Progenitor cell of endocrine pancreas (in vitro differentiated cells): ENCODE measurements at regions not wholly inside any gene's neighbourhood (a gene's known extent, or its start where the extent isn't known, plus 50 kb on each side); places are given as distances from the start of the nearest gene placed in this dataset.

ENCODE experiments used
- DNase-seq: peaks from one replicate; pipeline ENCODE4 v3.0.0; 2021; ENCODE audit warnings: low spot score; ENCODE audit not compliant: unreplicated experiment
- H3K27ac Mint-ChIP-seq: 2 replicates; pipeline ENCODE4 v1.8.0; 2021; ENCODE audit warnings: mild to moderate bottlenecking, moderate library complexity, mixed read lengths
- H3K27me3 Mint-ChIP-seq: 2 replicates; pipeline ENCODE4 v1.8.0; 2021; ENCODE audit warnings: mixed read lengths
- H3K36me3 Mint-ChIP-seq: 2 replicates; pipeline ENCODE4 v1.8.0; 2022; ENCODE audit warnings: mixed read lengths; ENCODE audit not compliant: insufficient read depth
- H3K4me1 Mint-ChIP-seq: 2 replicates; pipeline ENCODE4 v1.8.0; 2021; ENCODE audit warnings: low read depth, mixed read lengths
- H3K4me3 Mint-ChIP-seq: 2 replicates; pipeline ENCODE4 v1.8.0; 2021; ENCODE audit warnings: low read depth, mild to moderate bottlenecking, moderate library complexity, mixed read lengths
- H3K9me3 Mint-ChIP-seq: 2 replicates; pipeline ENCODE4 v1.8.0; 2021; ENCODE audit warnings: low read depth, mixed read lengths
- TF ChIP-seq, protein P1 (sequence below): fragments of 200-600 bp; sonication (generic); IDR thresholded peaks from one replicate; pipeline ENCODE4 v1.5.0; 2021; ENCODE audit warnings: antibody characterized with exemption, mild to moderate bottlenecking; ENCODE audit not compliant: unreplicated experiment

DNA sequence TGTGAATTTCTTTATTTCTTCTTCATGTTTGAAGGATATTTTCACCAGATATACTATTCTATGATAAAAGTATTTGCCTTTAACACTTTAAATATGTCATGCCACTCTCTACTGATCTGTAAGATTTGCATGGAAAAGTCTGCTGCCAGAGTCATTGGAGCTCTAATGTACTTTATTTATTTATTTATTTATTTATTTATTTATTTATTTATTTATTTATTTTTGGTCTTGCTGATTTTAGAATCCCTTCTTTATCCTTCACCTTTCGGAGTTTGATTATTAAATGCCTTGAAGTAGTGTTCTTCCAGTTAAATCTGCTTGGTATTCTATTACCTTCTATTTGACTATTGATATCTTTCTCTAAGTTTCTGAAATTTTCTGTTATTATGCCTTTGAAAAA, 1669.6 kb downstream of the OTOL1 start:
- Mint-ChIP-seq H3K9me3 (peaks cover 15% of the 10 kb centered on the region), H3K36me3 (no peaks in the 10 kb centered on the region), H3K4me1 (no peaks in the 10 kb centered on the region), H3K27me3 (no peaks in the 10 kb centered on the region), H3K4me3 (no peak overlapping the region), H3K27ac (no peak overlapping the region)
- no peak for DNase-seq
- TF ChIP-seq, protein P1, sequence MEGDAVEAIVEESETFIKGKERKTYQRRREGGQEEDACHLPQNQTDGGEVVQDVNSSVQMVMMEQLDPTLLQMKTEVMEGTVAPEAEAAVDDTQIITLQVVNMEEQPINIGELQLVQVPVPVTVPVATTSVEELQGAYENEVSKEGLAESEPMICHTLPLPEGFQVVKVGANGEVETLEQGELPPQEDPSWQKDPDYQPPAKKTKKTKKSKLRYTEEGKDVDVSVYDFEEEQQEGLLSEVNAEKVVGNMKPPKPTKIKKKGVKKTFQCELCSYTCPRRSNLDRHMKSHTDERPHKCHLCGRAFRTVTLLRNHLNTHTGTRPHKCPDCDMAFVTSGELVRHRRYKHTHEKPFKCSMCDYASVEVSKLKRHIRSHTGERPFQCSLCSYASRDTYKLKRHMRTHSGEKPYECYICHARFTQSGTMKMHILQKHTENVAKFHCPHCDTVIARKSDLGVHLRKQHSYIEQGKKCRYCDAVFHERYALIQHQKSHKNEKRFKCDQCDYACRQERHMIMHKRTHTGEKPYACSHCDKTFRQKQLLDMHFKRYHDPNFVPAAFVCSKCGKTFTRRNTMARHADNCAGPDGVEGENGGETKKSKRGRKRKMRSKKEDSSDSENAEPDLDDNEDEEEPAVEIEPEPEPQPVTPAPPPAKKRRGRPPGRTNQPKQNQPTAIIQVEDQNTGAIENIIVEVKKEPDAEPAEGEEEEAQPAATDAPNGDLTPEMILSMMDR = no peak

GRCh38 chr3:163159306-163159705, 1662.7 kb downstream of the OTOL1 start:
- Mint-ChIP-seq H3K9me3 (no peaks in the 10 kb centered on the region), H3K27ac (no peak overlapping the region), H3K4me3 (no peak overlapping the region), H3K27me3 (no peaks in the 10 kb centered on the region), H3K4me1 (no peaks in the 10 kb centered on the region), H3K36me3 (no peaks in the 10 kb centered on the region)
- no peak for DNase-seq
- TF ChIP-seq, protein P1 = no peak

DNA sequence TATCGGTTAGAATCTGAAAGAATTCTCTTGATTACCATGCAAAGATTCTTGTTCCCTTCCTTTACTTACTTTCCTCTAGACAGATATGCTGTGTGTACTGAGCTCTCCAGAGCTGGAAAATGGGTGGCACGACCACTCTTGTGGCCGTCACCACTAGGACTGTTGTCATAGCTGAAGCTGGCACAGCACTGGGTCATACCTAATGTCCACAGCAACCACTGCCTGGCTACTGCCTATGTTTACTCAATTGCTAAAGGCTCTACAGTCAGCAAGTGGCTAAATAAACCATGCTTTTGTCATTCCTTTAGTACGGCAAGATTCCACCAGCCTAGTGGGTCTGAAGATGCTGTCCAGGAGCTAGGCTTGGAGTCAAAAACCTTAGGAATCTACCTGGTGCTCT, 1643.0 kb downstream of the OTOL1 start:
- no peaks in the 10 kb centered on the region for H3K4me1 Mint-ChIP-seq
- H3K36me3 Mint-ChIP-seq = no peaks in the 10 kb centered on the region
- no peak overlapping the region for H3K4me3 Mint-ChIP-seq
- DNase-seq = no peak
- H3K27me3 Mint-ChIP-seq = no peaks in the 10 kb centered on the region
- no peak overlapping the region for H3K27ac Mint-ChIP-seq
- TF ChIP-seq, protein P1 = no peak
- H3K9me3 Mint-ChIP-seq = no peaks in the 10 kb centered on the region

- no peaks in the 10 kb centered on the region for H3K36me3 Mint-ChIP-seq
- H3K27ac Mint-ChIP-seq = no peak overlapping the region
- no peak overlapping the region for H3K4me3 Mint-ChIP-seq
- no peaks in the 10 kb centered on the region for H3K9me3 Mint-ChIP-seq
- H3K4me1 Mint-ChIP-seq = no peaks in the 10 kb centered on the region
- no peak for DNase-seq
- TF ChIP-seq, protein P1 = no peak
- H3K27me3 Mint-ChIP-seq = no peaks in the 10 kb centered on the region
Observed at GRCh38 chr3:163138258-163138657, 1641.7 kb downstream of the OTOL1 start.

DNA sequence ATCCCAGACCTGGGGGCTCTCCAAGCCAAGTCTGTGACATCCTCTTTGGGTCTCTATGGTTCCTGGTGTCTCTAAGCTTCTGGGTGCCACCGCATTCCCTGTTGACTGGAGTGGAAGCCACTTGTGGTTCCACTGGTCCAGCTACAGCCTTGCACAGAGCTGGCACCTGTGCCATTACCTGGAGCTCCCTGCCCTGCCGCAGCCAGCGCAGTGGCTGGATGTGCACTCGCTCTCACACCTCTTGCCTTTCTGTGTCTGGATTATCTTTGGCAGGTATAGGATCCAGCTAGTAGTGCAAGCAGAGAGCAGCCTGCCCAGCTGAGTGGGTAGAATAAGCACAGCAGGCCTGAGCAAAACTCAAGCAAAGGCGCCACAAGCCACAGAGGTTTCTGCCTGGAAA, 1635.5 kb downstream of the OTOL1 start:
- Mint-ChIP-seq H3K27me3 (no peaks in the 10 kb centered on the region), H3K27ac (no peak overlapping the region), H3K9me3 (peaks cover 25% of the 10 kb centered on the region), H3K4me3 (no peak overlapping the region), H3K36me3 (peaks cover 1% of the 10 kb centered on the region), H3K4me1 (peaks cover 4% of the 10 kb centered on the region)
- TF ChIP-seq, protein P1 = no peak
- DNase-seq = no peak
